ENCODE measurements at regions not wholly inside any gene's neighbourhood (a gene's known extent, or its start where the extent isn't known, plus 50 kb on each side); places are given as distances from the start of the nearest gene placed in this dataset.
A peak's percentile ranks its signal among the peaks of the same experiment; 100 is the strongest.

- TF ChIP-seq SIN3A (IDR thresholded peaks at IDR 0.05; ENCODE audit: low read depth, low read length) = no peak
- no peak for TF ChIP-seq CEBPZ (IDR thresholded peaks at IDR 0.05; ENCODE audit: low read depth, low read length)
- TF ChIP-seq PAX8 (IDR thresholded peaks at IDR 0.05) = no peak
- TF ChIP-seq ZBED1 (IDR thresholded peaks at IDR 0.05; ENCODE audit: borderline replicate concordance) = no peak; the same call in 1 of the 2 replicates
- TF ChIP-seq BCL11A (IDR thresholded peaks at IDR 0.05; ENCODE audit: low read depth, low read length) = peak; percentile 75
- TF ChIP-seq RBBP5 (conservative IDR thresholded peaks at IDR 0.05) = no peak
- TF ChIP-seq ZNF384 (IDR thresholded peaks at IDR 0.05; ENCODE audit: borderline replicate concordance, low read depth, low read length) = no peak
- no peak; the same call in 1 of the 2 replicates for TF ChIP-seq SREBF1 (IDR thresholded peaks at IDR 0.05; ENCODE audit: low read length)
- TF ChIP-seq MYC (IDR thresholded peaks at IDR 0.05; ENCODE audit: insufficient read depth, insufficient read length, insufficient replicate concordance, low read length, severe bottlenecking) = no peak
- no peak for TF ChIP-seq SPI1 (IDR thresholded peaks at IDR 0.05; ENCODE audit: borderline replicate concordance, insufficient read depth, low read depth, low read length)
- TF ChIP-seq ZBTB40 (IDR thresholded peaks at IDR 0.05; ENCODE audit: borderline replicate concordance) = no peak
- 0 out of 2 replicates have a peak, but pooled peaks have one; percentile 16 for TF ChIP-seq YY1 (IDR thresholded peaks at IDR 0.05; ENCODE audit: low read depth, low read length)
- TF ChIP-seq YBX1 (IDR thresholded peaks at IDR 0.05) = no peak
- TF ChIP-seq PAX5 (IDR thresholded peaks at IDR 0.05; ENCODE audit: borderline replicate concordance, low read depth, low read length) = peak; percentile 66; the same call in 1 of the 2 replicates
- no peak for TF ChIP-seq E2F4 (IDR thresholded peaks at IDR 0.05; ENCODE audit: low read depth, low read length)
- no peak for TF ChIP-seq MYB (IDR thresholded peaks at IDR 0.05; ENCODE audit: borderline replicate concordance, low read depth, low read length)
- TF ChIP-seq ASH2L (IDR thresholded peaks at IDR 0.05; ENCODE audit: borderline replicate concordance, low read depth) = no peak
- TF ChIP-seq HDAC6 (IDR thresholded peaks at IDR 0.05; ENCODE audit: unreplicated experiment) = no peak
- TF ChIP-seq LARP7 (IDR thresholded peaks at IDR 0.05) = no peak
- no peak for TF ChIP-seq RAD21 (IDR thresholded peaks at IDR 0.05; ENCODE audit: insufficient read depth, low read depth, low read length)
- peak; percentile 35; the same call in 1 of the 2 replicates for TF ChIP-seq TCF7 (IDR thresholded peaks at IDR 0.05; ENCODE audit: borderline replicate concordance)
- TF ChIP-seq MAX (IDR thresholded peaks at IDR 0.05; ENCODE audit: low read depth, low read length) = no peak; the same call in 1 of the 2 replicates
- no peak for TF ChIP-seq CHD4 (IDR thresholded peaks at IDR 0.05)
- no peak for TF ChIP-seq ZSCAN29 (IDR thresholded peaks at IDR 0.05)
- no peak for TF ChIP-seq SMC3 (IDR thresholded peaks at IDR 0.05; ENCODE audit: borderline replicate concordance, low read length)
Observed at GRCh38 chr14:30355431-30355913, 203.5 kb upstream of the G2E3 start (continued).

Data from GM12878 (cell line).